ENCODE measurements at regions not wholly inside any gene's neighbourhood (a gene's known extent, or its start where the extent isn't known, plus 50 kb on each side); places are given as distances from the start of the nearest gene placed in this dataset.

GRCh38 chr2:65557616-65558573 lies 125.5 kb upstream of the SPRED2 start:
- DNase-seq (no peak), ATAC-seq (ENCODE audit: insufficient read depth, low read depth) (no peak)
- Histone ChIP-seq H3K27me3 (ENCODE audit: insufficient read depth, low read length, poor library complexity) (peaks cover 3% of the 10 kb centered on the region), H2AFZ (ENCODE audit: low read depth, low read length) (no peak overlapping the region), H3K9me3 (ENCODE audit: insufficient read depth, low read length, severe bottlenecking) (no peaks in the 10 kb centered on the region), H3K27ac (ENCODE audit: low read length) (no peak overlapping the region), H3K4me3 (ENCODE audit: low read depth in 1 of 2, low read length in 2 of 2) (no peak overlapping the region), H3K4me2 (ENCODE audit: insufficient read depth, low read length) (no peak overlapping the region), H3K4me1 (ENCODE audit: insufficient read depth, low read length) (peaks cover 6% of the 10 kb centered on the region), H3K9ac (ENCODE audit: low read depth, low read length) (no peak overlapping the region), H3K79me2 (ENCODE audit: insufficient read depth, low read length) (no peaks in the 10 kb centered on the region), H3K36me3 (ENCODE audit: insufficient read depth, low read length) (no peaks in the 10 kb centered on the region), H4K20me1 (ENCODE audit: insufficient read depth, low read length) (no peaks in the 10 kb centered on the region; the same call in 1 of the 2 replicates)
- TF ChIP-seq EZH2 (IDR thresholded peaks at IDR 0.05; ENCODE audit: borderline replicate concordance, low read depth, low read length, severe bottlenecking) (no peak), CTCF (IDR thresholded peaks at IDR 0.05; ENCODE audit: borderline replicate concordance, extremely low read depth, low read length, poor library complexity, severe bottlenecking) (no peak)

- Histone ChIP-seq H3K27me3 (ENCODE audit: insufficient read depth, low read length, poor library complexity) (peaks cover 3% of the 10 kb centered on the region), H3K4me1 (ENCODE audit: insufficient read depth, low read length) (peaks cover 6% of the 10 kb centered on the region), H4K20me1 (ENCODE audit: insufficient read depth, low read length) (no peaks in the 10 kb centered on the region; the same call in 1 of the 2 replicates), H3K9me3 (ENCODE audit: insufficient read depth, low read length, severe bottlenecking) (no peaks in the 10 kb centered on the region), H3K79me2 (ENCODE audit: insufficient read depth, low read length) (no peaks in the 10 kb centered on the region), H3K36me3 (ENCODE audit: insufficient read depth, low read length) (no peaks in the 10 kb centered on the region), H3K4me2 (ENCODE audit: insufficient read depth, low read length) (no peak overlapping the region), H3K9ac (ENCODE audit: low read depth, low read length) (no peak overlapping the region), H2AFZ (ENCODE audit: low read depth, low read length) (no peak overlapping the region), H3K27ac (ENCODE audit: low read length) (no peak overlapping the region), H3K4me3 (ENCODE audit: low read depth in 1 of 2, low read length in 2 of 2) (no peak overlapping the region)
- TF ChIP-seq CTCF (IDR thresholded peaks at IDR 0.05; ENCODE audit: borderline replicate concordance, extremely low read depth, low read length, poor library complexity, severe bottlenecking) (no peak), EZH2 (IDR thresholded peaks at IDR 0.05; ENCODE audit: borderline replicate concordance, low read depth, low read length, severe bottlenecking) (no peak)
- DNase-seq (peak; percentile 50), ATAC-seq (ENCODE audit: insufficient read depth, low read depth) (peak; percentile 63)
Measured at GRCh38 chr2:65554765-65555591, 122.6 kb upstream of the SPRED2 start.

- Histone ChIP-seq H4K20me1 (ENCODE audit: insufficient read depth, low read length) (no peaks in the 10 kb centered on the region; the same call in 1 of the 2 replicates), H2AFZ (ENCODE audit: low read depth, low read length) (no peak overlapping the region), H3K4me1 (ENCODE audit: insufficient read depth, low read length) (peaks cover 6% of the 10 kb centered on the region), H3K9me3 (ENCODE audit: insufficient read depth, low read length, severe bottlenecking) (no peaks in the 10 kb centered on the region), H3K9ac (ENCODE audit: low read depth, low read length) (no peak overlapping the region), H3K4me3 (ENCODE audit: low read depth in 1 of 2, low read length in 2 of 2) (no peak overlapping the region), H3K27me3 (ENCODE audit: insufficient read depth, low read length, poor library complexity) (peaks cover 3% of the 10 kb centered on the region), H3K4me2 (ENCODE audit: insufficient read depth, low read length) (no peak overlapping the region), H3K27ac (ENCODE audit: low read length) (no peak overlapping the region), H3K36me3 (ENCODE audit: insufficient read depth, low read length) (no peaks in the 10 kb centered on the region), H3K79me2 (ENCODE audit: insufficient read depth, low read length) (no peaks in the 10 kb centered on the region)
- DNase-seq (no peak), ATAC-seq (ENCODE audit: insufficient read depth, low read depth) (0 out of 3 replicates have a peak, but pooled peaks have one; percentile 4)
- no peak for TF ChIP-seq EZH2 (IDR thresholded peaks at IDR 0.05; ENCODE audit: borderline replicate concordance, low read depth, low read length, severe bottlenecking)
- no peak for TF ChIP-seq CTCF (IDR thresholded peaks at IDR 0.05; ENCODE audit: borderline replicate concordance, extremely low read depth, low read length, poor library complexity, severe bottlenecking)
Measured at GRCh38 chr2:65553504-65554074, 121.2 kb upstream of the SPRED2 start.
